Body of pancreas (tissue), 4 donors: ENCODE measurements at regions not wholly inside any gene's neighbourhood (a gene's known extent, or its start where the extent isn't known, plus 50 kb on each side); places are given as distances from the start of the nearest gene placed in this dataset.

Experiments used
- CTCF ChIP-seq, 7 experiments: fragments of 450-650 bp in 4 of 7; fragments of 200-600 bp in 3 of 7; sonication (generic) in 3 of 7; IDR thresholded peaks; one replicate each; pipeline ENCODE4 v1.5.1; 2016 to 2019; ENCODE audit warnings: antibody characterized with exemption in 7 of 7
- POLR2A ChIP-seq, 3 donors: fragments of 450-650 bp; IDR thresholded peaks; one replicate each; pipeline ENCODE4 v1.6.1; 2016; ENCODE audit warnings: antibody characterized with exemption in 3 of 3, mild to moderate bottlenecking in 2 of 3

GRCh38 chr14:34051966-34052657, 101.2 kb upstream of the EGLN3 start:
- TF ChIP-seq POLR2A (IDR thresholded peaks at IDR 0.05) = no peak
- TF ChIP-seq CTCF (IDR thresholded peaks at IDR 0.05) = no peak
